Left kidney (tissue), 1 donor: ENCODE measurements at regions not wholly inside any gene's neighbourhood (a gene's known extent, or its start where the extent isn't known, plus 50 kb on each side); places are given as distances from the start of the nearest gene placed in this dataset.

Experiments used
- DNase-seq: peaks from one replicate; pipeline ENCODE4 v3.0.0-alpha.2; 2013

DNA sequence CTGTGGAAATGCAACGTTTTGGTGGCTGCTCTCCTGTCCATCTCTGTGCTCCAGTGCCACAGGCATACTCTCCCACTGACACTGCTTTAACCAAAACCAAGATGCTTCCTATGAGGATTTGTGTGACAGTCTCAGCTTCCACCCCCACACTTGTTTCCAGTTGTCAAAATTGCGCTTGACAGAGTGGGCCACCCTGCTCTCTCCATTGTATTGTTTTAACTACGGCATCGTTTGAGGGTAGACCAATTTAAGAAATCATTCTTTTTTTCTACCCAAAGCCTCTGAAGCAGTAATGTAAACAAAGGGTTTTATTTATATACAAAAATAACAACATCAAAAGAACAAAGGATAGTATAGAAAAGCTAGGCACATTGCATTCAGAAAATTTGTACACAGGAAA is 178.0 kb downstream of the INHBA start:
- no peak for DNase-seq

DNA sequence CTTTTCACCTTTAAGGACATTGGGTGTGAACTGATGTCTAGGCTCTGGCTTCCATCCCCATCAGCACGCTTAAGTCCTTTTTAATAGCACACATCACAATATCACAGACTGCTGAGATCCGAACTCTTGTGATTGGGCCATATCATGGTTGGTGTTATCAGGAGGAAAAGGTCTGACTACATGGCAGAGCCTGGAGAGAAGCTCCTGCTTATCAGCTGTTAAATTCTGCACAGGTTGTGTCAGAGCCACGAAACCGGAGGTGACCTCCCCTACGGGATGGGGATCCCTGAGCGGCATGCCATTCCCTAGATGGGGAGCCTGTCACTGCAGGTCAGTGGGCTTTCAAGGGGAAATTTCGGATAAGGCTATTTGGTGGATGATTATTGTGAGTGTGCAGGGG is 182.4 kb downstream of the INHBA start:
- no peak for DNase-seq

DNA sequence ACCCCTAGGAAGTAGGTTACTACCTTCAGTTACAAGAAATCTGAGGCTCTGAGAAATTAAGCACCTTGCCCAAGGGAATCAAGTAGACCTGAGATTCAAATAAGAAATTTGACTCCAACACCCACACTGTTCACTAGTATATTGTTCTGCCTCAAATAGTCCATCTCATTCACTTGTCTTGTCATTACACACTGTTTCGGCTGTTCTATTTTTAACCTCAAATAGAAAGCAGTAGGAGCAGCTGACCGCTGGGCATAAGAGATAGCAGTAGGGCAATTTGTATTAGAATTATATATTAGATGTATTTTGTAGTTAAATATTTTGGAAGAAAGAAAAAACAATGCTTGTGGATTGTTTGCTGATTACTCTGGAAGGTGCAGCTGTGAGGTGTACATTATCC is 185.1 kb downstream of the INHBA start:
- DNase-seq: no peak

DNA sequence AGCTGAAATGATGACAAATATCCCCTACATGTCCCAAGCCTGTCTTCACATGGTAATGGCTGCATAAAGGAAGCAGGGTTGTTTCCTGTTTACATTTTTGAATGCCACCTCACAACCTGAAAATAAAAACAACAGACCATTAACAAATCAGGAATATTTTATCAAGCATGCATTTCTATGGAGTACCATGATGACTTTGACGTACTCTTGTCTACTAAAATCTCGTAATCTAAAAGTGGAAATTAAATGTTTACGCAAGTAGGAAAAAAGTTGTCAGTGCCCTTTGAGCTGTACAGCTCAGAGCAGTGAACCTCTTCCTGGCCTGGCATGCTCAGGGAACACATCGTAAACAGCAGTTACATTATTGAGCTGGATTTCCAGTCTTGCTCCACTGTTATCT is 194.1 kb downstream of the INHBA start:
- DNase-seq: no peak

DNA sequence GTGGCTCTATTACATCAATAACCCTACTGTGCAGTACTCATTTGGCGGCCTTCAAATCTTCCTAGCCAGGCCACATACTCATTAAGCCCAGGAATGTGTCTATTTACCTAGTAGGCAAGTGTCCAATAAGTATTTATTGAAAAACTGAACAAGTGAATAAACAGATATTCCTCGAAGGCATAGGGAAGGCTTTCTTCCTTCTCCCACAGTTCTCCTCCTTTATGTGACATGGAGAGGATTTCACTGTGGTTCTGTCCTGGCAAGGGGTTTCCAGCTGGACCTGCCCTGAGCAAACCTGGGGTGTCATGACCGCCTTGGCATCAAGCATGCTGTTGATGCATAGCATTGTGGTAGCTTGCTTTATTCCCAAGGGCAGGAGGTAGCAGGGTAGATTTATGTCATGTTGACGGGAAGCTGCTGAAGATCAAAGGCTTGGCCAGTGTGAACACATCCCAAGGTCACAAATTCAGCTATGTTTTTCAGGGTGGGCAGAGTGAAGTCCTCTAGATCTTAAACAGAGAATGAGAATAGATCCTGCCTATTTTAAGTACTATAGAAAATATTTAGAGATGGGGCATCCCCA is 195.1 kb downstream of the INHBA start:
- DNase-seq: no peak

DNA sequence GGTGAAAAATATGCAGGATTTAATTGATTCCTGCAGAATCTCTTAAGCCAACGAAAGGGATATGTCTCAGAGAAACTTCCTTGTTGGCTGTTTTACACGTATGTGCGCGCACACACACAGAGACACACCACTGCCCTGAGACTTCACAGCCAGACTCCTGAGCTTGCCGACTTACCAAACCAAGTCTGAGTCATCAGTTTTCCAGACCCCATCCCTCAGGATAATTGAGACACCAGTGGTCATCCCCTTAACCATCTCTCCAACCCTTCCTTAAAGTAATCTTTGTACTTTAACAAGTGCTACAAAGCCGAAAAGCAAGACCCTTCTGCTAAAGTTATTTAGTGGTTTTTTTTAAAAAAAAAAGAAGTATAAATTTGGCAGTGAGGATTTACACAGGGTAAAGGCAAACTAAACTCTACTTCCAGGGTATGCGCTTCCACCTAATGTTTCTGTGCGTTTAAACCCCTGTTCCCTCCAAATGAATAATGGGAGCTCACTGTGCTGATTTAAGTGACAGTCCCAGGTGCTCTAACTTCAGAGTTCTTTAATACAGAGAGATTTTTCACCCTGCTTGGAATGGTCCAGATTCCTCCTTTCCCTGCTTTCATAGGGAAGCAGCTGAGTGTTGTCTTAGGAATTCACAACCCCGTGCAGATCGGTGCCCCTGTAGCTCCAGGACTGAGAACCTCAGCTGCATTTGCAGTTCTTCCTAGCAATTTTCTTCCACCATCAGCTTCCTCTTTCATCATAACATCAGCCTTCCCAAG is 198.5 kb downstream of the INHBA start:
- no peak for DNase-seq

DNA sequence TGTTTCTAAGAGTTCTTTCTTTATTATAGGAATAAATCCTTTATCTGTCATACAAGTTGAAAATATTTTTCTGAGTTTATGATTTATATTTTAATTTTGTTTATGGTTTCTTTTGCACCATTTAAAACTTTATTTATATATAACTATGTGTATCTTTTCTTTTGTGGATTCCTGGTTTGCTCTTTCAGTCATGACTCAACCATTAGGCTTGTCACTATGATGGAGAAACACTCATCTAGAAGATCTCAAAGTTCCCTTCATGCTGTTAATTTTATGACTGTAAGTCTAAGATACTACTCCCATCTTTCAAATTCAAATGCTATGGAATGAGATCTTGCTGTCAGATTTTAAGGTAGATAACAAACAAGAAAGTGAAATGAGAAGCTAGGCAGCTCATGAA is 199.5 kb downstream of the INHBA start:
- DNase-seq: no peak

DNA sequence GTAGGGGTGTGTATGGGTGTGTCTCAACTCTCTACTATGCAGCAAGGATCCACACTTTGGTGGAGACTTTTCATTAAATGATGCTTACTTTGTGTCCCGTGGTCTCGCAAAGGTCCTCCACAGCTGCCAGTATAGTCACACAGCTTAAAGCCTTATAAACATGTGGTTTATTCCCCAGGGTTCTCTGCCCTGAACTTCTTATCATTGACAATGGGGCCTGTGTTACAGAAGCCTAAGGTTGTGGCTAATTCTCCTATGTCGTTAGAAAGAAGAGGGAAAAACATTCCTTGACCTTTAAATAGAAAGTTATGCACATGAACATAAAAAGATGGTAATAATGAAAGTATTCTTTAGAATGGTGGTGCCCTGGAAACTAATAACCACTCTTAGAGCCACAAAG is 201.4 kb downstream of the INHBA start:
- DNase-seq: no peak

DNA sequence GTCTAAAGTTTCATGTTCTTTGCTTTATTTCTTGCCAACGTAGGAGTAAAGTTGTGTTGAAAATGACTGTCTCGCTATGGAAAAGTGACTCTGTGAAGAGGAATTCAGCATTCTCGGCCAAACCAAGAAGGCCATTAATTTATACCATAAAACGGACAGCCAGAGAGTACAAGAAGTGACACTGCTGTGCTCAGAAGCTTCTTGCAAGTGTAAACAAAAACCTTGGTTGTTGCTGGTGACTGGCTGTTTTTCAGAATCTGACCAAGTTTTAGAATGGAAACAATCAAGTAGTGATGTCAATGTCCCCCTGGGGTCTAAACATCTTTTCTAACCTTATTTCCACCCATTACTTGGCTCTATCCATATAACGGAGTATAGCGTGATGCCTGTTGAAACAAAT is 201.9 kb downstream of the INHBA start:
- DNase-seq: no peak

DNA sequence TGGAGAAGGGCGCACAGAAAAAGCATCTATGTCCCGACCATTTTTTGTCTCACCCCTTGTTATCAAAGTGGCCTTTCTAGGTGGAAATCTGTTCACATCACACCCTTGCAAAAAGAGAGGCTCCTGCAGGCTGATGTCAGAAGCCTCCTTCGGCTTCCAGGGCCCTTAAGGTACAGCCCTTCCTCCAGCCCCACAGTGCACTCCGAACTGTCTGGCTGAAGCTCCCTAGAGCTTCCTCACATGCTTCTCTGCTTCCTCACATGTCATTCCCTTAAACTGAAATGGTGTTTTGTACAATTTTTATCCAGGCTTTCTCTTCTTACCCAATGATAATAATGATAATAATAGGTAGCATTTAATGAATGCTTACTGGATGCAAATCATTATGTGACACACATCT is 210.3 kb downstream of the INHBA start:
- DNase-seq: no peak

DNA sequence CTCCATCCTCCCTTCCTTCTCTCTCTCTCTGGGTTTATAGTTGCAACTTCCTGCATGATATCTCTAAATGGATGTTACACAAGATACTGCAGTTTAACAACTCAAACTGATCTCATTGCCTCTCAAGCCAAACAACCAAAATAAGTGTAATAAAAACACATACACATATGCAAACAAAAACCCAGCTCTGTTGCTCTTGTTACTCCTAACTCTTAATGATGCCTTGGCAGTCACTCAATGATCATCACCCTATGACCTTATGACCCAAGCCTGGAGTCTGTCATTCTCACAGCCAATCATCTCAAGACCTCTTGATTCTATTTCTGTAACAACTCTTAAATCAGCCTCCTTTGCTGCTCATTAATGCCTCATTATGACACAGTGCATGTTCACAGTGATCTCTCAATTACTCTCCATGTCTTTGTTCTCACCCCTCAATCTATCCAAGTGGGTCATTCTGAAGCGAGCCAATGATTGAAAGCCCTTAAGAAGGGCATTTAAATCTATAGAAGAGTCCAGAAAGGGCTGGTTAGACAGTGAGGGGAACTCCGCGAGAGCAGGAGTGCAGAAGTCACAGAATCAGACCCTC is 210.9 kb downstream of the INHBA start:
- DNase-seq: peak; percentile 22

DNA sequence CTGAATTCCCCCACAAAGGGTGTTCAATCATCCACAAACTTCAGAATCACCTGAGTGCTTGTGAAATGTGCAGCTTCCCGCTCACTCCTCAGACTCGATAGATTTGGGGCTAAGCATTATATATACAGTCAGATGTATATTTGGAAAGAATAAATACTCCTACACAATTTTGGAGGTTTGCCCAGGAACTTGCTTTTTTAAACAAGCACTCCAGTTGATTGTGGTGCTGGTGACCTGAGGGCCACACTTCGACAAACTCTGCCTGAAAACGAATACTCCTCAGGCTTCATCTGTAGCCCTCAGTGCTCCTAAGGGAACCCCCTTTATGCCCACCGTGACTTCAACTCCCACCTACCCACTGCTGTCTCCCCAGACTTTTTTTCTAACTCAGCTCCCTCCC is 211.6 kb downstream of the INHBA start:
- DNase-seq: peak; percentile 15

DNA sequence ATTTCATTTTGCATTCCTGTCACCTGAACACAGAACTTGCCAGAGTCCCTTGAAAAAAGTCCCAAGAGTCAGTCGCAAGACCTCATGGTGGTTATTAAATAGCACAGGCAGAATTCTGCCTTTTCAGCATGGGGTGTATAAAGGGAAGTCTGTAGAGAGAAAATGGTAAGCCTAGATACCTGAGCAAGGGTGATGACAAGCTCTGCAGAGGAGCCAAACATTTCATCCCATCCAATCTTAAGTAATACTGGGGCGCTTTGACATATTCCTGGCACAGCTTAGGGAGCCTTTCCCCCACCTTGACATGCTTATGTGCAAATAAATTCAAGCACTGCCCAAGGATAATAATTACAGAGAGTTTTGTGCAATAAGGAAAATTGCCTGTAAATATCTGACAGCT is 213.0 kb downstream of the INHBA start:
- no peak for DNase-seq

DNA sequence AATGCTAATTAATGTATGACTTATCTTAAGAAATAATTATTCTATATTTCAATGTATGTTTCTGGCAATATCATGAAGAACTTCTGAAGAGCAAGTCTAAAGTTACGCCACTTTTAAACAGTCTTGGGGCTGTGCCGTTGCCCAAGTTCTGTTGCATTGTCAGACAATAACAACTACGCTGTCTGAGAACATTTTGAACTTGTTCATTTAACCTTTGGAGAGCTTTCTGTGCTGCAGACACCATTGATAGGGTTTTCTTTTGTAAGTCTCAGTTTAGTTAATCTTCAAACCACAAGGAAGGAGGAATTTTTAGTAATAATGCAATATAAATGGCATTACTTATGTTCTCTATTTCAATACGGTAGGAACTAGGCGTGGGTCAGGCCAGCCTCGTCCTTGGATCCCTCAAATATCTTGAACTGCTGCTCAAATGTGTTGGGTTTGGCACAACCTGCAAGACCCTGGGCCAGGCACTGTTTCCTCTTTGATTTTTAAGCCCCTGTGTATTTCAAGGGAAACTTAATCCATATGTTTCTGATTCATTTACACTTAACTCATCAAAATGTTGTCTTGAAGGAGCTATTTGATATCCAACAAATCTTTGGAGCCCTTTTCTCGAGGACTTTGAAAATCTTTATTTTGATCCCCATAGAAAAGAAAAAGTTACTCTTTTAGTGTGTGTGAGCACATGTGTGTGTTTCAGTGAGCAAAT is 215.5 kb downstream of the INHBA start:
- DNase-seq: no peak

DNA sequence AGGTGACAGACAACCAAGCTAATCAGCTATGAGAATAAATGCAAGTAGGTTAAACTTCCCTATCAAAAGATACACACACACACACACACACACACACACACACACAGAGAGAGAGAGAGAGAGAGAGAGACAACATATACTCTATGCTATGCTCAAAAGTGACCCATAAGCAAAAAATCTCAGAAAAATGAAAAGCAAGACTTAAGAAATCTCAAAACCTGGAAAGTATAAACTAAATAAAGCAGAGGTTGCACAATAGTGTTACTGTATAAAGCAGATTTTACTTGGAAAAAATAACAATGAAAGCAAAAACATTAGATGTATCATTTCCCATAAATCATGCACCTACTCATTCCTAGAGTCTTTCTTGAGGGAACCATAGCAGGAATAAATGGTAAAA is 221.5 kb downstream of the INHBA start:
- DNase-seq: no peak

DNA sequence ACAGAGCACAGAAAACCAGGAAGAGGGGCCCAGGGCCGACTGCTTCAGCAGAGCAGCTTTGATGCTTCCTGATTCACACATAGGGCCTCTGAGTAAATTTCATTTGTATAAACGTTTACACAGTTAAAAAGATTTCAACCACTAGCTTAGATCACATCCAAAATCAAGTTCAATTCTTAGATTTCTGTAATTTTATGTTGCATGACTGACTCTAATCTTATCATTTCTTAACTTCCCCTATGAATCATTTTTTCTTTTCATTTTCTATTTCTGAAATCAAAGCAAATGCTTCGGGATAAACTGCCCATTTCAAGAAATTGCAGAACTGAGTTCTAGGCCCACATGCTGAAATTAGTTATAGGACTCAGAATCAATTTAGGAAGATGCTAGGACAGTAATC is 224.7 kb downstream of the INHBA start:
- DNase-seq: no peak

DNA sequence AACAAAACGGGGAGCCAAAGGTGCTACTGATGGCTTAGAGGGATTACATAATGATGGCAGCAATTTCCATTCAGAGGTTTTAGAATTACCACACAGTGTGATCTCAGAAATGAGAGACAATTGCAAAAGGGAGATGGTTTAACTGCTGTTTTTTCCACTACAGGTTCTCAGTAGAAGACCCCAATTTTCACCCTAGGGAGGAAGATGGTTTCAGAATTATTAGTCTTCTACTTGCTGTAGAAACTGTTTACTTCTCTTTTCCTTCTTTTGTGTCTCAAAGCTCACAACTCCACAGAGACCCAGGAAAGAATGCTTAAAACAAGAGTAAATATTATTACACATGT is 226.5 kb downstream of the INHBA start:
- no peak for DNase-seq

DNA sequence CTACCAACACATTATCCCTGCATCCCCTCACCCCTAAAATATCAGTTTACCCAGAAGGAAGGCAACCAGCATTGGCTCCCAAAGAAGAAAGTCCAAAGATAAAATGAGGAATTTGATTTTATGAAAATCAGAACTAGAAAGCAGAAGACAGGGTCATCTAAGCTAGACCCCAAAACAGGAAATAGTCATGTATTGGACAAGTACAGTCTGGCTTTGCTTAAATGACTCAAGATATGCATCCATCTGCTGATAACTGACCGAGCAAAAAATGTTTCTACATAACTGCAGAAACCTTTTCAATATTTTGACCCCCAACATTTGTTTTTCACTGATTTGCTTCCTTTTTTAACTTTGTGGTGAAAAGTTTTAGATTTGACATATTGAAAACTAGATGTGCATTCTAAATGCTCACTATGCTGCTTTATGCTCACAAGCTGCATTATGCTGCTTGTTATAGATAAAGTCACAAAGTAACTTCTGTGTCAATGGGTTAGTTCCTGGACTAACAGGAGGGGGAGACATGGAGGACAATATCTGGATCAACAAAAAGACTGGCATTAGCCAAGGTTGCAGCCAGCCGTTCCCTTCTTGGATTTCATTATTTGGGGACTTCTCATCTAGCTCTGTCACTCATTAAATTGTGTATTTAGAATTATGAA is 227.0 kb downstream of the INHBA start:
- no peak for DNase-seq

DNA sequence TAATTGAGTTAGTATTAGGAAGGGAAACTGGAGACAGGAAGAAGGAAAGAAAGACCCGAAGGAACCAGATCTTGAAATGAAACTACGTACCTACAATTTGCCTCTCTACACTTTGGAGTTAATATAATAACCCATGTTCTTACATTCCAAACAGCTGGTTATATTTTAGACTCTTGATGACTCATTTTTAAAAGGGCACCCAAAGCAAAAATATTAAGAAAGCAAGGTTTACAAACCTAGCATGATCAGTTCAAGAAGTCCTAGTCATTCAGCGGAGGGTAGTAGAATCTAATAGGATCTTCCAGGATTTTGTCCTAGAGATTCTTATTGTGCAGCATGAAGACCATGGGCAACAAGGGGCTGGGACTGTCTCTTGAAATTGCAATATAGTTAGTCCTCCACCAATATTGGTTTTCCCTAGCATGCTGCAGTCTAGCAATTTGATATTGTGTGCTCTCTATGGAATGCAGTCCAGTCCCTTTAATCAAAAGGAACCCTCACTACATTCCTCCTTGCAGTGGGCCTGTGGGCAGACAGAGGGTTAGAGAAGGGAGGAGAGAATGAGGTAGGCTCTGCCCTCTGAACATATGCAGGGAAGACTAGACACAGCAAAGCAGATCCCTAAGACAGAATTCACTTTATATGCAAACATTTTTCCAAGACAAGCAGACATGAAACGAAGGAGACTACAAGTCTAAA is 230.3 kb downstream of the INHBA start:
- DNase-seq: no peak

DNA sequence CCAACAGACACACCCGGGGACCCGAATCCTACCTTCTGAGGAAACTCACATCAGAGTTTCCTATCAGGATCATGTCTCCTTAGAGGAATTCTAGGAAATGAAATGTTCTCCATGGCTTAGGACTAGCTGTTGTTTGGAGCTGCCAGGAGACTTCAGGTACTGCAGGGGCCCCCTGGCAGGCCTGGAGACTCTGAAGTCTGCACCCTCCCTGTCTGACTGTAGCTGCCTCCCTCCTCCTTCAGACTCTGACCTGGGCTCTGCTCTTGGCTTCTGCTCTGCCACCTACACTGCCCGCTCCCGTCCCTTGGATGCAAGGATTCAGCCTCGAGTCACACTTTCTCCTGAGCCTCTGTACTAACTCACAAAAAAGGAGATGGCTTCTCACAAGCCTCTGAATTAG is 232.8 kb downstream of the INHBA start:
- no peak for DNase-seq

DNA sequence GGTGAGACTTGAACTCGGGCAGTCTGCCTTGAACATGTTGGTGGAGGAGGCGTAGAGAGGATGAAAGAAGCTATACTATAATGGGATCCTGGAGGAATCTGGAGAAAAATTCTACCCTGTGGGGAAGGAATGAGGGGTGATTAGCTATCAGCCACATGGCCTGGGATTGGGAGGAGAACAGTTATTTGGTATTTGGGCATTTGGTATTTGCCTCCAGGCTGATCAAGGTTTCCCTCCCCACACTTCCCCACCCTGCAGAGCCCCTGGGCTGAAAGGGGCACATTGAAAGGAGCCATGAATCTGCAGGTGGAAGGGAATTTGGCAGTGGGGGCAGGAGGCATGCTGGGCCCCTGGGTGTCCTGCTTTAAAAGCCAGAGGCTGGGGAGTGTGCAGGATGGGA is 235.3 kb downstream of the INHBA start:
- no peak for DNase-seq

DNA sequence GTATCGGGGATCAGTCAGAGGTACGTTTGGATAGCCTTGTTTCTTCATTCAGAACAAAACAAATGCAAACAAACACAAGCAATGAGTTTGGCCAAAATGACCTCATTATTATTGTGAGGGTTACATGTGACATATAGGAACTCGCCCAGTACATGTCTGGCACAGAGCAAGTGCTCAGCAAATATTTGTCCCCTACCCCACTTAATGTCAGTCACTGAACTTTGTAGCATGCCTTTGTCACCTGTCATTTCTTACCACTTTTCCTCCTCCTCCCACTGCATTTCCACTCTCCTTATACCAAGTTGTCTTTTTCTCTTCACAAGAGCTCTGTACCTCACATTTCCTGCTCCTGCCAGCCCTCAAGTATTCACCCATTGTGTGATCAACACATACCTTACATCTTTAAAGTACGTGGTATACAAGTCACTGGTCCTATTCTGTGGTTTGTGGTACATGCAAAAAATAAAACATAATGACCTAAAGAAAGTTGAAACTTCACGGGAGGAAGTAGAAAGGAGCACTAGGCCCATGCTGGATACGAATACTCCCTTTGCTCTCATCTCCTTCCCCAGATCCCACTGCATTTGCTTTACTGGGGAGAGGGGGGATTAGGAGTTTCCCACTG is 236.0 kb downstream of the INHBA start:
- DNase-seq: no peak
